GM21367 (cell line): ENCODE measurements at regions not wholly inside any gene's neighbourhood (a gene's known extent, or its start where the extent isn't known, plus 50 kb on each side); places are given as distances from the start of the nearest gene placed in this dataset.

ENCODE experiments used
- ATAC-seq: cut with Tn5 transposase; IDR thresholded peaks from one replicate; pipeline ENCODE4 v1.9.1; 2021; ENCODE audit not compliant: unreplicated experiment

GRCh38 chr16:66266436-66267291 lies 99.8 kb upstream of the CDH5 start:
- ATAC-seq, result no peak

GRCh38 chr16:66265556-66266141 lies 100.8 kb upstream of the CDH5 start:
- no peak for ATAC-seq

- no peak for ATAC-seq
Observed at GRCh38 chr16:66265048-66265415, 101.5 kb upstream of the CDH5 start.

GRCh38 chr16:66264311-66265047 lies 102.0 kb upstream of the CDH5 start:
- ATAC-seq, result no peak

- ATAC-seq, result no peak
Observed at GRCh38 chr16:66263973-66264310, 102.5 kb upstream of the CDH5 start.

- no peak for ATAC-seq
Observed at GRCh38 chr16:66263168-66263972, 103.1 kb upstream of the CDH5 start.

- no peak for ATAC-seq
Observed at GRCh38 chr16:66262253-66263167, 104.0 kb upstream of the CDH5 start.

GRCh38 chr16:66261826-66262225 lies 104.7 kb upstream of the CDH5 start:
- ATAC-seq, result no peak

- no peak for ATAC-seq
Observed at GRCh38 chr16:66260522-66261254, 105.8 kb upstream of the CDH5 start.

GRCh38 chr16:66258916-66259845 lies 107.3 kb upstream of the CDH5 start:
- no peak for ATAC-seq

GRCh38 chr16:66256919-66257318 lies 109.6 kb upstream of the CDH5 start:
- no peak for ATAC-seq

- no peak for ATAC-seq
Observed at GRCh38 chr16:66255647-66256046, 110.8 kb upstream of the CDH5 start.

- ATAC-seq, result no peak
Observed at GRCh38 chr16:66254751-66255150, 111.7 kb upstream of the CDH5 start.

GRCh38 chr16:66254106-66254505 lies 112.4 kb upstream of the CDH5 start:
- ATAC-seq, result no peak

GRCh38 chr16:66251476-66252160 lies 114.9 kb upstream of the CDH5 start:
- ATAC-seq, result no peak

- ATAC-seq, result no peak
Observed at GRCh38 chr16:66250686-66251431, 115.6 kb upstream of the CDH5 start.
